Hindlimb muscle (tissue), 1 donor: ENCODE measurements at regions not wholly inside any gene's neighbourhood (a gene's known extent, or its start where the extent isn't known, plus 50 kb on each side); places are given as distances from the start of the nearest gene placed in this dataset.

Experiments used
- DNase-seq: peaks from one replicate; pipeline ENCODE4 v3.0.0-alpha.2; 2013

GRCh38 chr13:83996415-83996814 is 114.1 kb upstream of the SLITRK1 start:
- DNase-seq: no peak

GRCh38 chr13:83995930-83996329 is 113.7 kb upstream of the SLITRK1 start:
- no peak for DNase-seq

GRCh38 chr13:83992566-83993358 is 110.5 kb upstream of the SLITRK1 start:
- no peak for DNase-seq

GRCh38 chr13:83987394-83987793 is 105.1 kb upstream of the SLITRK1 start:
- no peak for DNase-seq

GRCh38 chr13:83984793-83985192 is 102.5 kb upstream of the SLITRK1 start:
- no peak for DNase-seq

- DNase-seq: no peak
These were observed 98.1 kb upstream of the SLITRK1 start for GRCh38 chr13:83980331-83980730.

GRCh38 chr13:83975655-83976165 is 93.4 kb upstream of the SLITRK1 start:
- no peak for DNase-seq

- no peak for DNase-seq
These were observed 76.3 kb upstream of the SLITRK1 start for GRCh38 chr13:83958531-83958930.

- DNase-seq: no peak
These were observed 72.7 kb upstream of the SLITRK1 start for GRCh38 chr13:83955011-83955410.

GRCh38 chr13:83953916-83954315 is 71.6 kb upstream of the SLITRK1 start:
- DNase-seq: no peak

- DNase-seq: no peak
These were observed 68.0 kb upstream of the SLITRK1 start for GRCh38 chr13:83950293-83950692.

- no peak for DNase-seq
These were observed 61.4 kb upstream of the SLITRK1 start for GRCh38 chr13:83943530-83944279.

- no peak for DNase-seq
These were observed 59.5 kb upstream of the SLITRK1 start for GRCh38 chr13:83941701-83942335.

- no peak for DNase-seq
These were observed 58.5 kb upstream of the SLITRK1 start for GRCh38 chr13:83940742-83941141.

GRCh38 chr13:83937579-83937978 is 55.3 kb upstream of the SLITRK1 start:
- no peak for DNase-seq

GRCh38 chr13:83935566-83935965 is 53.3 kb upstream of the SLITRK1 start:
- no peak for DNase-seq
